Rectal smooth muscle tissue (tissue), 1 donor: ENCODE measurements at regions not wholly inside any gene's neighbourhood (a gene's known extent, or its start where the extent isn't known, plus 50 kb on each side); places are given as distances from the start of the nearest gene placed in this dataset.

Experiments
- H3K27ac ChIP-seq: one replicate; pipeline ENCODE4 v1.7.0; 2013; ENCODE audit warnings: low read depth, low read length, inconsistent platforms
- H3K27me3 ChIP-seq: one replicate; pipeline ENCODE4 v1.7.0; 2013; ENCODE audit warnings: low read length; ENCODE audit not compliant: control insufficient read depth, insufficient read depth
- H3K36me3 ChIP-seq: one replicate; pipeline ENCODE4 v1.7.0; 2013; ENCODE audit warnings: low read length; ENCODE audit not compliant: control insufficient read depth, insufficient read depth
- H3K4me1 ChIP-seq: one replicate; pipeline ENCODE4 v1.7.0; 2013; ENCODE audit warnings: low read length; ENCODE audit not compliant: control insufficient read depth, insufficient read depth
- H3K4me3 ChIP-seq: one replicate; pipeline ENCODE4 v1.7.0; 2013; ENCODE audit warnings: low read length
- H3K9ac ChIP-seq: one replicate; pipeline ENCODE4 v1.7.0; 2013; ENCODE audit warnings: low read length

DNA sequence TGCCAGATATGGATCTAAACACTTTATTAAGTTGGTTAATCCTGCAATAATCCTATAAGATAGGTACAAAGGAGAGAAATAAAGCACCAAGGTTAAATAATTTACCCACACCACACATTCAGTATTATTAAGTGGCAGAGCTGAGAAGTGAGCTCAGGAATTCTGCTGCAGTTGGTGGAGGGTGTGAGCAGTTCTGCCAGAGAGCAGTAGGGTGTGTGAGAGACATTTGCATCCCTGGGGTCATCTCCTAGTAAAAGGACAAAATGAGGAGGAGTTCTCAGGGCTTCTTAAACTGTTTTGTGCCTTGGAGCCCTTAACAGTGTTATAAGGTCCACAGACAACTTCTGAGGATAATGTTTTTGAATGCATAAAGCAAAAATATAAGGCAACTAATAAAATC lies 484.5 kb downstream of the TAFA4 start:
- no peaks in the 10 kb centered on the region for H3K36me3 ChIP-seq

DNA sequence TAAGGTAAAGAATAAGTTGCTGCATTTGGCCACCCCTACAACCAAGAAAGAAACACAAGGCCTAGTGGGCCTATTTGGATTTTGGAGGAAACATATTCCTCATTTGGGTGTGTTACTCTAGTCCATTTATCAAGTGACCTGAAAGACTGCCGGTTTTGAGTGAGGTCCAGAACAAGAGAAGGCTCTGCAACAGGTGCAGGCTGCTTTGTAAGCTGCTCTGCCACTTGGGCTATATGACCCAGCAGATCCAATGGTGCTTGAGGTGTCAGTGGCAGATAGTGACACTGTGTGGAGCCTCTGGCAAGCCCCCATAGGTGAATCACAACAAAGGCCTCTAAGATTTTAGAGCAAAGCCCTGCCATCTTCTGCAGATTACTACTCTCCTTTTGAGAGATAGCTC lies 491.3 kb downstream of the TAFA4 start:
- H3K4me1 ChIP-seq = peaks cover 2% of the 10 kb centered on the region
- no peaks in the 10 kb centered on the region for H3K36me3 ChIP-seq
- H3K27me3 ChIP-seq = no peaks in the 10 kb centered on the region
- no peak overlapping the region for H3K4me3 ChIP-seq
- no peak overlapping the region for H3K27ac ChIP-seq
- H3K9ac ChIP-seq = no peak overlapping the region

More for the DNA sequence above, 484.5 kb downstream of the TAFA4 start:
- no peaks in the 10 kb centered on the region for H3K4me1 ChIP-seq
- no peak overlapping the region for H3K4me3 ChIP-seq
- H3K27ac ChIP-seq = no peak overlapping the region
- no peak overlapping the region for H3K9ac ChIP-seq
- no peaks in the 10 kb centered on the region for H3K27me3 ChIP-seq

DNA sequence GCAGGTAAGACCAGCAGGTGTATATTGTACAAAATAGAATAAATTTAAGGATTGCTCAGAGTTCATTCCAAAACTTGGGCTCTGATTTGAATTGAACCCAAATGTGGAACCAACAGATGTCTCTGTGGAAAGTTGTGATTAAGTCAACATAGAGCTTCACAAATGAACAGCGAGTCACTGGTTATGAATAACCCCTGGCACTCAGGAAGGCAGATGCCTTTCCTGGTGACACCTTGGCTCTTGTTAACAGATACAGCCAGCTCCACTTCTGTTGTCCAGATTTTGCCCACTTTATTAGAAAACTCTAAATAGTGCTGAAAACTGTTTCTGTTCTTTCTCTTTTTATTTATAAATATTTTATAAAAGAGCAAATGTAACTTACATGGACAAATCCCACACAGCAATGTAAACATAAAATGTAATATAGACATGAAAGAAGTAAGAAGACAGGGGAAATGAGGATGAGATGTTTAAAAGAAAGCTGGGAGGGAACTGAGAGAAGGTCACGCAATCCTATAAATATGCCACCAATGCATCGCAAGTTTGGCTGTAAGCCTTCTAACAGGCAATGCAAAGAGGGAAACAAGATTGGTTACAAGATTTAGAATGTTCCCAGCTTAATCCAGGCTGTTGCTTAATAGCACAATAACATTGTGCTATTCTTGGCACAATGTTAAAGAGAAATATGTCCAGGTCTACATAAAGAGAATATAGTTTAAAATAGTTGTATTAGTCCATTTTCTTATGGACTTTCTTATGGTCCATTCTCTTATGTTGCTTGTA lies 495.5 kb downstream of the TAFA4 start:
- Histone ChIP-seq H3K27ac (no peak overlapping the region), H3K9ac (no peak overlapping the region), H3K4me1 (peaks cover 2% of the 10 kb centered on the region), H3K27me3 (no peaks in the 10 kb centered on the region), H3K36me3 (no peaks in the 10 kb centered on the region), H3K4me3 (no peak overlapping the region)

- no peaks in the 10 kb centered on the region for H3K27me3 ChIP-seq
- H3K27ac ChIP-seq = no peak overlapping the region
- H3K4me1 ChIP-seq = no peaks in the 10 kb centered on the region
- H3K9ac ChIP-seq = no peak overlapping the region
- H3K36me3 ChIP-seq = no peaks in the 10 kb centered on the region
- no peak overlapping the region for H3K4me3 ChIP-seq
Observed at GRCh38 chr3:68428495-68428894, 503.9 kb downstream of the TAFA4 start.

DNA sequence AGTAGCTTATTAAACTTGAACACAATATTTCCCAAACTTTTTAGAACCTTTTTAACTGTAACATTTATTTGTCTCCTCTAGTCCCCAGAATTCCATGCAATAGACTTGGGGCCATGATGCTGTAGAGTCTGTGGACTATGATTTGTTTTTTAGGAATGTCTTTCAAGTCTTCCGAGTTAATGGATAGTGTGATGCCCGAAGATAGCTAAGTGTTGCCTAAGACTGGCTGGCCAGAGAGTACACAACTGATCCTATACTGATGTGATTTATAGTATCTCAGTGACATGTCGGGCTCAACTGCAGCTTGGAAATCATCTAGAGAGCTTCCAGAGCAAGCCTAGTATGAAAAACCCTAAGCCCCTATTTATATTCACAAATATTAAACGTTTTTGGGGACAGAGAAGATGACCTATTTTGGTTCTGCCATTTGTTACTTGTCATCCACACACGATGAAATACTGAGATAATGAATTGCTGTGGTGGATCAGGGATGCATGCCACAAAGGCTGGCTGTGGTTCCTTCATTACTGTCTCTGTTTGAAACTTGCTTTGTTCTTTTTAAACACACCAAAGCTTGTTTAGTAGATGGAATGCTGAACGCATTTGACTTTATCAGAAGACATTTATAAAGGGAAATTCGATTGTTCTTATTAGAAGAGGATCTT lies 507.4 kb downstream of the TAFA4 start:
- Histone ChIP-seq H3K4me1 (no peaks in the 10 kb centered on the region), H3K27me3 (no peaks in the 10 kb centered on the region)

GRCh38 chr3:68408626-68409025 lies 523.7 kb downstream of the TAFA4 start:
- H3K4me3 ChIP-seq = no peak overlapping the region
- H3K4me1 ChIP-seq = peaks cover 1% of the 10 kb centered on the region
- no peaks in the 10 kb centered on the region for H3K36me3 ChIP-seq
- no peak overlapping the region for H3K9ac ChIP-seq
- no peak overlapping the region for H3K27ac ChIP-seq
- H3K27me3 ChIP-seq = no peaks in the 10 kb centered on the region

More for the DNA sequence above, 507.4 kb downstream of the TAFA4 start:
- Histone ChIP-seq H3K36me3 (no peaks in the 10 kb centered on the region), H3K9ac (no peak overlapping the region), H3K27ac (no peak overlapping the region), H3K4me3 (no peak overlapping the region)

GRCh38 chr3:68403741-68404140 lies 528.6 kb downstream of the TAFA4 start:
- H3K27me3 ChIP-seq = no peaks in the 10 kb centered on the region
- H3K4me1 ChIP-seq = peaks cover 16% of the 10 kb centered on the region
- no peak overlapping the region for H3K27ac ChIP-seq
- no peaks in the 10 kb centered on the region for H3K36me3 ChIP-seq
- H3K9ac ChIP-seq = no peak overlapping the region
- no peak overlapping the region for H3K4me3 ChIP-seq

GRCh38 chr3:68402235-68402918 lies 530.0 kb downstream of the TAFA4 start:
- no peak overlapping the region for H3K4me3 ChIP-seq
- H3K9ac ChIP-seq = no peak overlapping the region

DNA sequence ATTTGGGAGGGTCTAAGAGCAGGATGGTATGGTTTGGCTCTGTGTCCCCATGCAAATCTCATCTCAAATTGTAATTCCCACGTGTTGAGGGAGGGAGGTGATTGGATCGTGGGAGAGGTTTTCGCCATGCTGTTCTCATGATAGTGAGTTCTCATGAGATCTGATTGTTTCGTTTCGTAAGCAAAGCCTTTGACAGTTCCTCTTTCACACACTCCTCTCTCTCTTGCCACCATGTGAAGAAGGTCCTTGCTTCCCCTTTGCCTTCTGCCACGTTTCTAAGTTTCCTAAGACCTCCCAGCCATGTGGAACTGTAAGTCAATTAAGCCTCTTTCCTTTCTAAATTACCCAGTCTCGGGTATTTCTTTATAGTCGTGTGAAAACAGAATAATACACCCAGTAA lies 553.7 kb downstream of the TAFA4 start:
- Histone ChIP-seq H3K4me3 (no peak overlapping the region), H3K4me1 (no peaks in the 10 kb centered on the region), H3K36me3 (no peaks in the 10 kb centered on the region), H3K27ac (no peak overlapping the region), H3K27me3 (no peaks in the 10 kb centered on the region), H3K9ac (no peak overlapping the region)

More at GRCh38 chr3:68402235-68402918, 530.0 kb downstream of the TAFA4 start:
- H3K27ac ChIP-seq = no peak overlapping the region
- peaks cover 16% of the 10 kb centered on the region for H3K4me1 ChIP-seq
- H3K36me3 ChIP-seq = no peaks in the 10 kb centered on the region
- H3K27me3 ChIP-seq = no peaks in the 10 kb centered on the region

DNA sequence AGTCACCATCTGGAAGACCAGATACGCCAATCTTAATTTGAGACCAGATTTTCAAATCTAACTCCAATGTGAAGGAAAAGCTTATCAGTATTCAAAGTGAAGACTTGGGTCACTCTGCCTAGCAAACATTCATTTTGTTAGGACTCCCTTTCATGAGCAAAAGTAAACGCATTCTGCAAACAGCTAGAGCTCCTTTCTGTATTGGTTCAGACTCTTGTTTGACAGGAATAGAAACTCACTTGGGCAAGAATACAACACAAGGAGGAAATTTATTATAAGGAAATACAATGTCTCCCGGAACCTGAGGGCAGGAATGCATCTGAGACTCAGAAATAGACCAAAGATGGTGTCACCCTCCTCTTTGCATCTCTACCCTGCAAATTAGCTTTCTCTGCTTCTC lies 558.6 kb downstream of the TAFA4 start:
- no peak overlapping the region for H3K4me3 ChIP-seq
- no peak overlapping the region for H3K27ac ChIP-seq
- H3K36me3 ChIP-seq = no peaks in the 10 kb centered on the region
- H3K4me1 ChIP-seq = no peaks in the 10 kb centered on the region
- H3K27me3 ChIP-seq = no peaks in the 10 kb centered on the region
- H3K9ac ChIP-seq = no peak overlapping the region

DNA sequence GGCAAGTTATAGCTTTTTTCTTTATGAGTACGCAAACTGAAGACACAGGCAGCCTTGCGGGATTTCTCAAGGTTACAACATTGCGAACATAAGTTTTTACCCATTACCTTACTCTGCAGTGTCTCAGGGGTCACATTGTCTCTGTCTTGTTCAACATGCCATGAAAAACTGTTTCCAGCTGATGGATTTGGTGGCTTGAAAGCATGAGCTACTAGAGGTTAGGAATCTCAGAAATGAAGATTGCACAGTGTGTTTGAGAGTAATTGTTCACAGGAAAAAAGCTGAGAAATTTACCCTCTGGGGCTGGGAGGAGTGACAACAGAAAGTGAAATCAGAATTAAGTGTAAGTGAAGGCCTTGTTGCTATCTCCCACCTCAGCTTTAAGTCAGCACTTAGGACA lies 568.6 kb downstream of the TAFA4 start:
- no peak overlapping the region for H3K9ac ChIP-seq
- no peak overlapping the region for H3K27ac ChIP-seq
- no peaks in the 10 kb centered on the region for H3K36me3 ChIP-seq
- H3K4me3 ChIP-seq = no peak overlapping the region
- H3K27me3 ChIP-seq = no peaks in the 10 kb centered on the region
- H3K4me1 ChIP-seq = no peaks in the 10 kb centered on the region

DNA sequence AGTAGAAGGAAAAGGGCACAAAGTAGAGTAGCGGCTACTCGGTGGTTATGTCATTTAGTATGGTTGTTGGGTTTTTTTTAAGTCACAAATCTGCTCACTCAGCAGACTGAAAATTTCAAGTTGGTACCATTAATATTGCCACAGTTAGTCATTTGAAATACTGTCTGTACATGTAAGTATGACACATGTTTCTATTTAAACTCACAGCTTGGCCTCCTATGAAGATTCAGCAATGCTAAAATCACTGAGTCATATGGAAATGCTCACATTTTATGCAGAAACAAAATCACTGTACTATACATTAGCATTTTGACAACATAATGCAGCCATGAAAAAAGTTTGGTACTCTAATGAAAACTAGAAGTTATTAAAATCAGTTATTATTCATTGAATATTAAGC lies 571.9 kb downstream of the TAFA4 start:
- H3K9ac ChIP-seq = no peak overlapping the region
- H3K27ac ChIP-seq = no peak overlapping the region
- no peaks in the 10 kb centered on the region for H3K4me1 ChIP-seq
- H3K27me3 ChIP-seq = no peaks in the 10 kb centered on the region
- no peaks in the 10 kb centered on the region for H3K36me3 ChIP-seq
- H3K4me3 ChIP-seq = no peak overlapping the region
